Erythroblast (primary cell): ENCODE measurements at regions not wholly inside any gene's neighbourhood (a gene's known extent, or its start where the extent isn't known, plus 50 kb on each side); places are given as distances from the start of the nearest gene placed in this dataset.

Experiments used
- GATA1 ChIP-seq: IDR thresholded peaks from 2 replicates; pipeline ENCODE4 v1.6.1; 2011; ENCODE audit warnings: low read depth, mild to moderate bottlenecking, control low read depth, low read length, moderate library complexity
- POLR2A ChIP-seq: IDR thresholded peaks from 2 replicates; pipeline ENCODE4 v1.6.1; 2011; ENCODE audit warnings: mild to moderate bottlenecking, low read length

DNA sequence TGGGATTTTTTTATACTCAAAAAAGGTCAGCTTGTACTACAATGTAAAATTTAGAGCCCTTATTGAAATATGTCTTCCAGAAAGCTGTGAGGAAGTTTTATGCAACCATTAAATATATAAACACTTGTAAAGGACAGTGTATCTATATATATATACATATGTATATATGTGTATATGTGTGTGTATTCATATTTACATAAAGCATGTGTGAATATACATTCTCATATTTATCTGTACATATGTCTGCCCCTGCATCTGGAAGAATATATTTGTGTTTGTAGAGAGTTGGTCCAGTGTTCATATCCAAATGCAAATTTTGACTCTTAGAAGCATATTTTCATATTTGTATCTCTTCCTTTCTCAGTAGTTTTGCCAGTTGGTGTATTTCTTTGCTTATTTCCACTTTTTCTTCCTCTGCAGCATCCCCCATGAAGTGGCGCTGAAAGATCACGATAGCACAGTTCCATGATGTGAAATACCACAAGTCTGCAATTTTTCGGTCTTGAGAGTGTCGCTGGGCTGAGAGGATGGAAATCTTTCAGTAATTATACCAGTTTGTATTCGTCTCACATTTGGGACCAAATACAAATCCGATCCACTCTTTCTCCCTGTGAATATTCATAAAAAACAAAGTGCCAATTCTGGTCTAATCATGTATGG, 311.7 kb upstream of the DPH6 start:
- no peak for TF ChIP-seq POLR2A
- TF ChIP-seq GATA1 = no peak
